ENCODE measurements at regions not wholly inside any gene's neighbourhood (a gene's known extent, or its start where the extent isn't known, plus 50 kb on each side); places are given as distances from the start of the nearest gene placed in this dataset.
"Not testable (repeated sequence)": the region's sequence is repeated elsewhere in the genome, so short reads cannot be mapped to it uniquely, and the experiment has no call there.

GRCh38 chr2:53067056-53067455 lies 700.5 kb upstream of the CHAC2 start:
- DNase-seq (no peak), ATAC-seq (no peak)
- Mint-ChIP-seq H3K27ac (no peak overlapping the region), H3K4me3 (no peak overlapping the region), H3K4me1 (no peaks in the 10 kb centered on the region), H3K36me3 (no peaks in the 10 kb centered on the region), H3K27me3 (no peaks in the 10 kb centered on the region), H3K9me3 (peaks cover 0 to 15% (median 4%) of the 10 kb centered on the region in 9 donors)
- POLR2A ChIA-PET, result no interaction called here

- Mint-ChIP-seq H3K4me3 (no peak overlapping the region), H3K4me1 (no peaks in the 10 kb centered on the region), H3K27me3 (no peaks in the 10 kb centered on the region), H3K9me3 (peaks cover 0 to 19% (median 6%) of the 10 kb centered on the region in 9 donors), H3K27ac (no peak overlapping the region), H3K36me3 (no peaks in the 10 kb centered on the region)
- no peak for ATAC-seq
- no peak for DNase-seq
- POLR2A ChIA-PET, result no interaction called here
Measured at GRCh38 chr2:53064154-53064553, 703.5 kb upstream of the CHAC2 start.

- POLR2A ChIA-PET, result no interaction called here
- Mint-ChIP-seq H3K4me3 (no peak overlapping the region), H3K9me3 (peaks cover 0 to 19% (median 6%) of the 10 kb centered on the region in 9 donors), H3K27me3 (no peaks in the 10 kb centered on the region), H3K4me1 (no peaks in the 10 kb centered on the region), H3K36me3 (no peaks in the 10 kb centered on the region), H3K27ac (no peak overlapping the region)
- DNase-seq, result no peak
- ATAC-seq, result no peak
Measured at GRCh38 chr2:53058526-53058925, 709.1 kb upstream of the CHAC2 start.

- H3K4me3 Mint-ChIP-seq, result no peak overlapping the region
- ATAC-seq, result no peak
- no peaks in the 10 kb centered on the region for H3K27me3 Mint-ChIP-seq
- no peaks in the 10 kb centered on the region for H3K4me1 Mint-ChIP-seq
- peaks cover 0 to 18% (median 0%) of the 10 kb centered on the region in 9 donors for H3K9me3 Mint-ChIP-seq
- H3K27ac Mint-ChIP-seq, result no peak overlapping the region
- no peaks in the 10 kb centered on the region for H3K36me3 Mint-ChIP-seq
- POLR2A ChIA-PET, result no interaction called here
- no peak for DNase-seq
Measured at GRCh38 chr2:53053937-53054336, 713.7 kb upstream of the CHAC2 start.

- no peak overlapping the region for H3K27ac Mint-ChIP-seq
- H3K27me3 Mint-ChIP-seq, result no peaks in the 10 kb centered on the region
- no peaks in the 10 kb centered on the region for H3K36me3 Mint-ChIP-seq
- ATAC-seq (no peak), DNase-seq (no peak)
- no peak overlapping the region for H3K4me3 Mint-ChIP-seq
- peaks cover 0 to 18% (median 4%) of the 10 kb centered on the region in 9 donors for H3K9me3 Mint-ChIP-seq
- POLR2A ChIA-PET, result no interaction called here
- no peaks in the 10 kb centered on the region for H3K4me1 Mint-ChIP-seq
Measured at GRCh38 chr2:53051157-53051556, 716.4 kb upstream of the CHAC2 start.

GRCh38 chr2:53040536-53041229 lies 726.9 kb upstream of the CHAC2 start:
- POLR2A ChIA-PET, result no interaction called here
- H3K27ac Mint-ChIP-seq, result no peak overlapping the region
- no peaks in the 10 kb centered on the region for H3K27me3 Mint-ChIP-seq
- peaks cover 0 to 9% (median 3%) of the 10 kb centered on the region in 9 donors for H3K9me3 Mint-ChIP-seq
- ATAC-seq (no peak), DNase-seq (no peak)
- no peaks in the 10 kb centered on the region for H3K4me1 Mint-ChIP-seq
- H3K4me3 Mint-ChIP-seq, result no peak overlapping the region
- H3K36me3 Mint-ChIP-seq, result no peaks in the 10 kb centered on the region

GRCh38 chr2:53036196-53036595 lies 731.4 kb upstream of the CHAC2 start:
- Mint-ChIP-seq H3K4me3 (no peak overlapping the region), H3K27me3 (no peaks in the 10 kb centered on the region), H3K9me3 (peaks cover 0 to 9% (median 0%) of the 10 kb centered on the region in 9 donors), H3K36me3 (no peaks in the 10 kb centered on the region), H3K4me1 (no peaks in the 10 kb centered on the region), H3K27ac (no peak overlapping the region)
- no peak for DNase-seq
- no peak for ATAC-seq
- POLR2A ChIA-PET, result no interaction called here

GRCh38 chr2:53035153-53035552 lies 732.5 kb upstream of the CHAC2 start:
- Mint-ChIP-seq H3K36me3 (no peaks in the 10 kb centered on the region), H3K4me3 (no peak overlapping the region), H3K9me3 (peaks cover 0 to 9% (median 0%) of the 10 kb centered on the region in 9 donors), H3K27me3 (no peaks in the 10 kb centered on the region), H3K4me1 (no peaks in the 10 kb centered on the region), H3K27ac (no peak overlapping the region)
- DNase-seq (no peak), ATAC-seq (no peak)
- POLR2A ChIA-PET, result no interaction called here

GRCh38 chr2:53033411-53033810 lies 734.2 kb upstream of the CHAC2 start:
- Mint-ChIP-seq H3K27me3 (no peaks in the 10 kb centered on the region), H3K4me3 (no peak overlapping the region), H3K4me1 (no peaks in the 10 kb centered on the region), H3K36me3 (no peaks in the 10 kb centered on the region), H3K9me3 (peaks cover 0 to 9% (median 0%) of the 10 kb centered on the region in 9 donors), H3K27ac (no peak overlapping the region)
- ATAC-seq, result no peak
- DNase-seq, result no peak
- POLR2A ChIA-PET, result no interaction called here

- Mint-ChIP-seq H3K27me3 (no peaks in the 10 kb centered on the region), H3K36me3 (no peaks in the 10 kb centered on the region), H3K4me3 (no peak overlapping the region), H3K9me3 (peaks cover 0 to 22% (median 3%) of the 10 kb centered on the region in 9 donors), H3K27ac (no peak overlapping the region), H3K4me1 (no peaks in the 10 kb centered on the region)
- ATAC-seq (no peak), DNase-seq (no peak)
- POLR2A ChIA-PET, result no interaction called here
Measured at GRCh38 chr2:53028746-53029423, 738.7 kb upstream of the CHAC2 start.

- H3K27ac Mint-ChIP-seq, result no peak overlapping the region
- H3K4me1 Mint-ChIP-seq, result peaks cover 0 to 2% (median 0%) of the 10 kb centered on the region in 4 donors
- no peak overlapping the region for H3K4me3 Mint-ChIP-seq
- peaks cover 0 to 29% (median 3%) of the 10 kb centered on the region in 9 donors for H3K9me3 Mint-ChIP-seq
- DNase-seq (no peak), ATAC-seq (no peak)
- peaks cover 0 to 5% (median 0%) of the 10 kb centered on the region in 5 donors for H3K27me3 Mint-ChIP-seq
- H3K36me3 Mint-ChIP-seq, result no peaks in the 10 kb centered on the region
- POLR2A ChIA-PET, result no interaction called here
Measured at GRCh38 chr2:53028225-53028624, 739.4 kb upstream of the CHAC2 start.

- H3K27me3 Mint-ChIP-seq, H3K36me3 Mint-ChIP-seq, POLR2A ChIA-PET, H3K4me1 Mint-ChIP-seq, ATAC-seq, DNase-seq, H3K4me3 Mint-ChIP-seq, H3K27ac Mint-ChIP-seq: not testable (repeated sequence)
- H3K9me3 Mint-ChIP-seq, result peaks cover 0 to 26% (median 3%) of the 10 kb centered on the region in 9 donors
Measured at GRCh38 chr2:53022248-53022647, 745.4 kb upstream of the CHAC2 start.

- POLR2A ChIA-PET, result no interaction called here
Measured at GRCh38 chr2:53021828-53022227, 745.8 kb upstream of the CHAC2 start.

More at GRCh38 chr2:53021828-53022227, 745.8 kb upstream of the CHAC2 start:
- H3K27me3 Mint-ChIP-seq, result peaks cover 0 to 5% (median 0%) of the 10 kb centered on the region in 5 donors
- H3K36me3 Mint-ChIP-seq, result no peaks in the 10 kb centered on the region
- no peak overlapping the region for H3K4me3 Mint-ChIP-seq
- ATAC-seq (no peak), DNase-seq (no peak)
- peaks cover 0 to 21% (median 3%) of the 10 kb centered on the region in 9 donors for H3K9me3 Mint-ChIP-seq
- peaks cover 0 to 2% (median 0%) of the 10 kb centered on the region in 4 donors for H3K4me1 Mint-ChIP-seq
- H3K27ac Mint-ChIP-seq, result no peak overlapping the region

Measured in naive thymus-derived CD8-positive, alpha-beta T cell (primary cell).